Neutrophil (primary cell): ENCODE measurements at regions not wholly inside any gene's neighbourhood (a gene's known extent, or its start where the extent isn't known, plus 50 kb on each side); places are given as distances from the start of the nearest gene placed in this dataset.

Source experiments
- H3K27ac ChIP-seq: fragments of 200-600 bp; sonication (generic); 2 replicates; pipeline ENCODE4 v1.5.1; 2016; ENCODE audit warnings: mild to moderate bottlenecking, moderate library complexity
- H3K27me3 ChIP-seq: fragments of 200-600 bp; sonication (generic); 2 replicates; pipeline ENCODE4 v1.6.0; 2016; ENCODE audit warnings: mild to moderate bottlenecking
- H3K36me3 ChIP-seq: fragments of 200-600 bp; sonication (generic); 2 replicates; pipeline ENCODE4 v1.5.1; 2017
- H3K4me1 ChIP-seq, 2 experiments: fragments of 200-600 bp in 1 of 2; sonication (generic) in 1 of 2; 1 replicate in 1 of 2; 2 replicates in 1 of 2; pipeline versions ENCODE4 v1.5.1 to v1.6.1; 2013 to 2016; ENCODE audit warnings: low read depth in 1 of 2, low read length in 1 of 2, mild to moderate bottlenecking in 1 of 2, moderate library complexity in 1 of 2; ENCODE audit not compliant: control insufficient read depth in 1 of 2, insufficient read depth in 1 of 2
- H3K4me3 ChIP-seq, 2 experiments: fragments of 200-600 bp in 1 of 2; sonication (generic) in 1 of 2; 1 replicate in 1 of 2; 2 replicates in 1 of 2; pipeline ENCODE4 v1.5.1; 2013 to 2016; ENCODE audit warnings: low read depth in 1 of 2, low read length in 1 of 2, mild to moderate bottlenecking in 1 of 2, moderate library complexity in 1 of 2
- H3K9me3 ChIP-seq: fragments of 200-600 bp; sonication (generic); 2 replicates; pipeline ENCODE4 v1.5.1; 2016
- CTCF ChIP-seq: fragments of 200-600 bp; sonication (generic); IDR thresholded peaks from 2 replicates; pipeline ENCODE4 v1.5.1; 2016; ENCODE audit warnings: antibody characterized with exemption

- no peaks in the 10 kb centered on the region for H3K9me3 ChIP-seq
Measured at GRCh38 chr16:66135421-66135831, 231.1 kb upstream of the CDH5 start.

GRCh38 chr16:66134875-66135274 lies 231.6 kb upstream of the CDH5 start:
- Histone ChIP-seq H3K4me3 (no peak overlapping the region), H3K9me3 (no peaks in the 10 kb centered on the region), H3K4me1 (peaks cover 0 to 7% of the 10 kb centered on the region in 2 experiments), H3K27me3 (peaks cover 18% of the 10 kb centered on the region), H3K36me3 (no peaks in the 10 kb centered on the region), H3K27ac (no peak overlapping the region)
- no peak for TF ChIP-seq CTCF

More at GRCh38 chr16:66135421-66135831, 231.1 kb upstream of the CDH5 start:
- Histone ChIP-seq H3K36me3 (no peaks in the 10 kb centered on the region), H3K4me3 (no peak overlapping the region), H3K27me3 (peaks cover 12% of the 10 kb centered on the region), H3K4me1 (peaks cover 0 to 7% of the 10 kb centered on the region in 2 experiments), H3K27ac (no peak overlapping the region)
- no peak for TF ChIP-seq CTCF

- Histone ChIP-seq H3K9me3 (no peaks in the 10 kb centered on the region), H3K4me1 (peaks cover 0 to 7% of the 10 kb centered on the region in 2 experiments), H3K27me3 (peaks cover 25% of the 10 kb centered on the region), H3K4me3 (no peak overlapping the region), H3K27ac (no peak overlapping the region), H3K36me3 (no peaks in the 10 kb centered on the region)
- TF ChIP-seq CTCF, result no peak
Measured at GRCh38 chr16:66133643-66134338, 232.7 kb upstream of the CDH5 start.

- peaks cover 44% of the 10 kb centered on the region for H3K27me3 ChIP-seq
- TF ChIP-seq CTCF, result no peak
- no peak overlapping the region for H3K27ac ChIP-seq
- H3K36me3 ChIP-seq, result no peaks in the 10 kb centered on the region
- H3K9me3 ChIP-seq, result no peaks in the 10 kb centered on the region
- H3K4me3 ChIP-seq, result no peak overlapping the region
- peaks cover 0 to 7% of the 10 kb centered on the region in 2 experiments for H3K4me1 ChIP-seq
Measured at GRCh38 chr16:66131895-66132294, 234.6 kb upstream of the CDH5 start.

- Histone ChIP-seq H3K27me3 (peaks cover 50% of the 10 kb centered on the region), H3K4me1 (peaks cover 0 to 7% of the 10 kb centered on the region in 2 experiments), H3K4me3 (no peak overlapping the region), H3K9me3 (no peaks in the 10 kb centered on the region), H3K36me3 (no peaks in the 10 kb centered on the region), H3K27ac (no peak overlapping the region)
- no peak for TF ChIP-seq CTCF
Measured at GRCh38 chr16:66131156-66131807, 235.2 kb upstream of the CDH5 start.
